HG03159 (cell line): ENCODE measurements at regions not wholly inside any gene's neighbourhood (a gene's known extent, or its start where the extent isn't known, plus 50 kb on each side); places are given as distances from the start of the nearest gene placed in this dataset.

Source experiments
- ATAC-seq: cut with Tn5 transposase; IDR thresholded peaks from one replicate; pipeline ENCODE4 v1.9.1; 2021; ENCODE audit warnings: mild to moderate bottlenecking, moderate library complexity; ENCODE audit not compliant: unreplicated experiment

GRCh38 chr2:3101016-3101942, 276.3 kb downstream of the EIPR1 start:
- no peak for ATAC-seq

- no peak for ATAC-seq
These were observed 277.2 kb downstream of the EIPR1 start for GRCh38 chr2:3100386-3100785.

- no peak for ATAC-seq
These were observed 277.8 kb downstream of the EIPR1 start for GRCh38 chr2:3099860-3100234.

- no peak for ATAC-seq
These were observed 278.3 kb downstream of the EIPR1 start for GRCh38 chr2:3099145-3099859.

GRCh38 chr2:3098231-3098630, 279.4 kb downstream of the EIPR1 start:
- ATAC-seq: no peak

- ATAC-seq: no peak
These were observed 279.8 kb downstream of the EIPR1 start for GRCh38 chr2:3097804-3098203.

GRCh38 chr2:3094999-3095958, 282.3 kb downstream of the EIPR1 start:
- no peak for ATAC-seq

GRCh38 chr2:3094318-3094717, 283.3 kb downstream of the EIPR1 start:
- no peak for ATAC-seq

- ATAC-seq: no peak
These were observed 285.9 kb downstream of the EIPR1 start for GRCh38 chr2:3091696-3092095.

GRCh38 chr2:3082705-3083104, 294.9 kb downstream of the EIPR1 start:
- ATAC-seq: no peak

GRCh38 chr2:3079959-3080948, 297.4 kb downstream of the EIPR1 start:
- ATAC-seq: no peak

- no peak for ATAC-seq
These were observed 298.2 kb downstream of the EIPR1 start for GRCh38 chr2:3079466-3079865.

- ATAC-seq: no peak
These were observed 298.9 kb downstream of the EIPR1 start for GRCh38 chr2:3078684-3079083.

GRCh38 chr2:3076848-3077642, 300.6 kb downstream of the EIPR1 start:
- ATAC-seq: no peak

GRCh38 chr2:3075991-3076340, 301.7 kb downstream of the EIPR1 start:
- no peak for ATAC-seq

GRCh38 chr2:3075316-3075990, 302.2 kb downstream of the EIPR1 start:
- no peak for ATAC-seq

GRCh38 chr2:3073704-3074103, 303.9 kb downstream of the EIPR1 start:
- no peak for ATAC-seq

GRCh38 chr2:3073041-3073595, 304.5 kb downstream of the EIPR1 start:
- no peak for ATAC-seq
